ENCODE measurements at regions not wholly inside any gene's neighbourhood (a gene's known extent, or its start where the extent isn't known, plus 50 kb on each side); places are given as distances from the start of the nearest gene placed in this dataset.

DNA sequence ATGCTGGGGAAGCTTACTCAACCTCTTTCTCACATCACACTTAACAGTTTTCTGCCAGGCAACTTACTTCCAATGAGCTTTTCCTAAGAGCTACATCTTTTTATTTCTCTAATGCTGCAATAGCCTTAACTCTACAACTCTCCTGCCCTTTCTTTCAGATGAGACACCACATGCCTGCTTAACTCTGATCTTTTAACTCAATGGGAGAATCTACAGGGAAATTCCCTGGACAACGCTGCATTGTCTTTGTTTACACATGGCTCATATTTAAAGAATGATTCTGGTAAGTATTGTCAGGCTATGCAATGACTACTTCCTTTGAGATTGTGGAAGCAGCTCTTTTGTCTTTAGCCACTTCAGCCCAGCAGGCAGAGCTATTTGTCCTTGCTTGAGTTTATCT is 353.1 kb upstream of the BCHE start:
- DNase-seq: no peak
- Mint-ChIP-seq H3K36me3 (ENCODE audit: insufficient read depth in 2 of 2) (peaks cover 0 to 2% of the 10 kb centered on the region in 2 donors), H3K27ac (no peak overlapping the region), H3K27me3 (ENCODE audit: low read depth) (no peaks in the 10 kb centered on the region), H3K9me3 (peaks cover 5 to 12% of the 10 kb centered on the region in 2 donors), H3K4me3 (no peak overlapping the region), H3K4me1 (ENCODE audit: low read depth) (no peaks in the 10 kb centered on the region)
- ATAC-seq (replicated peaks in 1 of 2): no peak

DNA sequence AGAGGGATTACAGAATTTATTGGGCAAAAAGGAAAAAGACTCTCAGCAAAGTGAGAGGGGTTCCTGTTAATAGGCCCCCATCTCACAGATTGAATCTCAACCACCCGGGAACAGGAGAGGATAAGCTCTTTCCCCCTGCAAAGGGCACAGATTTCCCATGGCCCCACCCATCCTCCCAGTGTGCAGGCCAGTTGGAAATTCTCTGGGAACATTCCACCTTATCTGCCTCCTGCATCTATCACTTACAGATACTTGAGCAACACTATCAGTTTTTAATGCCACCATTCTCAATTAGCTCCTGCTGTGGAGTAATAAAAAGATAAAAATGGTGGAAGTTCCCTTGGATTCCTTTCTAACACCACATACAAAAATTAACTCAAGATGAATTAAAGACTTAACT is 350.0 kb upstream of the BCHE start:
- Mint-ChIP-seq H3K27me3 (ENCODE audit: low read depth) (no peaks in the 10 kb centered on the region), H3K36me3 (ENCODE audit: insufficient read depth in 2 of 2) (peaks cover 0 to 2% of the 10 kb centered on the region in 2 donors), H3K4me1 (ENCODE audit: low read depth) (no peaks in the 10 kb centered on the region), H3K9me3 (peaks cover 5 to 10% of the 10 kb centered on the region in 2 donors), H3K27ac (no peak overlapping the region), H3K4me3 (no peak overlapping the region)
- DNase-seq (no peak), ATAC-seq (replicated peaks in 1 of 2) (no peak)

DNA sequence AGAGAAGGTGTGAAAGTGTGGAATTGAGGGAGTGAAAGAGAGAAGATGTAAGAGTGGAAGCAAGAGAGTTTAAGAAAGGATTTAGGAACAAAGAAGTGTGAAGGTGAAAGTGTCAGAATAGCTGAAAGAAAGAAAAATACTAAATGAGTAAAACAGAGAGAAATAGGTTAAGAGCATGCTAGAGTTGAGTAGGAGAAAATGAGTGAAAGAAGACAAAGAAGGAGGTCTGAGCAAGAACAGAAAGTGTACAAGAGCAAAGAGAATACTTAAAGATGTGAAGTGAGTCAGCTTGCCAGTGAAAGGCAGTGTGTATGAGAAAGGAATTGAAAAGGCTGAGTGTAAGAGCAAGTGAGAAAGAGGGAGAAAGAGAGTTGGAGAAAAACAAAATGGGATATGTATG is 348.8 kb upstream of the BCHE start:
- Mint-ChIP-seq H3K4me1 (ENCODE audit: low read depth) (no peaks in the 10 kb centered on the region), H3K27me3 (ENCODE audit: low read depth) (no peaks in the 10 kb centered on the region), H3K9me3 (peaks cover 5 to 10% of the 10 kb centered on the region in 2 donors), H3K36me3 (ENCODE audit: insufficient read depth in 2 of 2) (peaks cover 0 to 2% of the 10 kb centered on the region in 2 donors), H3K27ac (no peak overlapping the region), H3K4me3 (no peak overlapping the region)
- ATAC-seq (replicated peaks in 1 of 2) (no peak), DNase-seq (no peak)

DNA sequence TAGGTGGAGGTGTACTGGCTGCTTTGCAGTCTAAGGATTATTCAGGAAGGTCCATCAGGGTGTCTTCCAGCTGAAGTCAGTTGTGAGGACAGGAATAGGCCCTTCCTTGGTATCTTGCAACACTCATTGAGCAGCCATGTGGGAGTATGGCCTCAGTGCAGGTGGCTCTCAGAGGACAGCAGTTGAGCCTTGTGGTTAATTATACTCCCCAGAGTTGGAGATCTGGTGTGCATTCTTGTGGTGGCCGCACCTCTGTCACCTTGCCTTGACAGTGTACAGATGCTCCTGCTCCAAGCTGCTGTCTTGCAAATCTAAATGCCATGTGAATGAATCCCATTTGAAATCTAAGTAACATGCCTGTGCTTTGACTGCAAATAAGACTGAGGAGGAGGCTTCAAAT is 339.9 kb upstream of the BCHE start:
- Mint-ChIP-seq H3K36me3 (ENCODE audit: insufficient read depth in 2 of 2) (no peaks in the 10 kb centered on the region), H3K4me1 (ENCODE audit: low read depth) (no peaks in the 10 kb centered on the region), H3K4me3 (no peak overlapping the region), H3K27me3 (ENCODE audit: low read depth) (no peaks in the 10 kb centered on the region), H3K27ac (no peak overlapping the region), H3K9me3 (peaks cover 0 to 3% of the 10 kb centered on the region in 2 donors)
- ATAC-seq (replicated peaks in 1 of 2): no peak
- DNase-seq: no peak

DNA sequence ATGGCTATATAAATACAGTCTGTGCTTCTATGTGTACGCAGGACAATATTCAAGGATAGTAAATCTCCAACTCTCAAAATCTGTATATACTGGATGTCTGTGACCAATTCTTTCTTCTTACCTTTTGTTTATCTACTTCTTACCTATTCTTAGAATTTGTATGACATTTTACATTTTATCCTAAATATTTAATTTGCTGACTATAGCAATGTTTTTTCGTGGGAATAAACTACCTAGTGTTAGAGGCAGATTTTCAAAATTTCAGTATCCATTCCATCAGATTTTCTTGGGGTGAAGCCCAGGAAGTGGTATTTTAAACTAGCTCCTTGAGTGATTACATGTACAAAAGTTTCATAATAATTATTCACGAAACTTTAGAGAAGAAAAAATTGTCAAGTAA is 334.5 kb upstream of the BCHE start:
- Mint-ChIP-seq H3K4me3 (no peak overlapping the region), H3K36me3 (ENCODE audit: insufficient read depth in 2 of 2) (no peaks in the 10 kb centered on the region), H3K9me3 (peaks cover 3 to 8% of the 10 kb centered on the region in 2 donors), H3K27ac (no peak overlapping the region), H3K27me3 (ENCODE audit: low read depth) (no peaks in the 10 kb centered on the region), H3K4me1 (ENCODE audit: low read depth) (no peaks in the 10 kb centered on the region)
- DNase-seq (no peak), ATAC-seq (replicated peaks in 1 of 2) (no peak)

DNA sequence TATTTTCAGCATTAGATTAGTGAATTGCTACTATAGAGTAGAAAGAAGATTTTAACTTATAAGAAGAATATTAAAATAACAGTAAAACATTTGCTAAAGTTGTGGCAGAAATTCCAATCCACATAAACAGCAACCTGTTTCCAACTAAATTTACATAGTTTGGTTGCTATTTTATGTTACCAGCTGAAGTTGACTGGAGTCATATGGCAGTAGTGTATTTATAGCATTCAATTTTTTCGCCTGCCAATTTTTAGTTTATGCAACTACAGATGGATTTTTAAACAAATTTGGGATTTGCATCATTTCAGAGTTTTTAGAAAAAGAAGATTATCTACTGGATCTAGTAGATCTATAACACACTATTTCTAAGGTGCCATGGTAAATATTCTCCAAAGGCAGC is 332.5 kb upstream of the BCHE start:
- Mint-ChIP-seq H3K27me3 (ENCODE audit: low read depth) (no peaks in the 10 kb centered on the region), H3K27ac (no peak overlapping the region), H3K36me3 (ENCODE audit: insufficient read depth in 2 of 2) (no peaks in the 10 kb centered on the region), H3K4me1 (ENCODE audit: low read depth) (no peaks in the 10 kb centered on the region), H3K4me3 (no peak overlapping the region), H3K9me3 (peaks cover 8 to 12% of the 10 kb centered on the region in 2 donors)
- ATAC-seq (replicated peaks in 1 of 2) (no peak), DNase-seq (no peak)

DNA sequence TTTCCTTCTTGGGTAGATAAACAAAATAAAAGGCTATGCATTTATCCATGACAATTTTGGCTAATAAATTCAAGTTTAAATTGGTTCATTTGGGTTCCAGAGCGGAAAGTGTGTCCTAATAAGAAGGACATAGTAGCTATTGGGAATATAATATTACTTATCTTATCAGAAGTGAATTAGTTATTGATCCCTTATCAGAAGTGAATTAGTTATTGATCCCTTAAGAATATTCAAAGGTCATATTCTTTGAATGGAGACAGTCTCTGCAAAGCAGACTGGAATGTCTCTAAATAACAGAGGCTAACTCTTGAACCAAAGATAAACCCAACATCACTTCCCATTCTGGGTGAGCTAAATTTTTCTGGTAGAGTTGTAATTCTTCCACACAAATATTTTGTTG is 290.7 kb upstream of the BCHE start:
- no peak overlapping the region for H3K4me3 Mint-ChIP-seq
- no peaks in the 10 kb centered on the region for H3K36me3 Mint-ChIP-seq (ENCODE audit: insufficient read depth in 2 of 2)
- no peak overlapping the region for H3K27ac Mint-ChIP-seq
- DNase-seq (no peak), ATAC-seq (replicated peaks in 1 of 2) (no peak)
- H3K27me3 Mint-ChIP-seq (ENCODE audit: low read depth): no peaks in the 10 kb centered on the region
- H3K9me3 Mint-ChIP-seq: peaks cover 0 to 10% of the 10 kb centered on the region in 2 donors
- H3K4me1 Mint-ChIP-seq (ENCODE audit: low read depth): no peaks in the 10 kb centered on the region

DNA sequence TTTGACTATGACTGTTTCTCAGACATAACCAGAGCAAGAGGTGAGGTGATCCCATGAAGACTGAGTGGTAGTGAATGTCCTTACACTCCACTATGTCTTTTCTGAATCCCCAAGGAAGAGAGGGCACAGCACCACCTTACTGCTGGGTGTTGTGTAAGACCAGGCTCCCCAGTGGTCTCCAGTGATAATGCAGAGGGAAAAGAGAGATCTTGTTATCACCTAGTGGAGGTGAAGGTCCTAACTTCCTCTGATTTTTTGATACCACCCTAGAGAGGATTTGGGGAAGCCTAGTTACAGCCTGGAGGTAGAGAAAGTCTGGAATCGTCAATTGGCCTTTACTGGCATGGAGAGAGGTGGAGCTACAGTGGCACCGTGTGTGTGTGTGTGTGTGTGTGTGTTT is 288.0 kb upstream of the BCHE start:
- Mint-ChIP-seq H3K4me3 (no peak overlapping the region), H3K9me3 (peaks cover 5 to 6% of the 10 kb centered on the region in 2 donors), H3K36me3 (ENCODE audit: insufficient read depth in 2 of 2) (no peaks in the 10 kb centered on the region), H3K27ac (no peak overlapping the region), H3K4me1 (ENCODE audit: low read depth) (no peaks in the 10 kb centered on the region), H3K27me3 (ENCODE audit: low read depth) (no peaks in the 10 kb centered on the region)
- DNase-seq (no peak), ATAC-seq (replicated peaks in 1 of 2) (no peak)

DNA sequence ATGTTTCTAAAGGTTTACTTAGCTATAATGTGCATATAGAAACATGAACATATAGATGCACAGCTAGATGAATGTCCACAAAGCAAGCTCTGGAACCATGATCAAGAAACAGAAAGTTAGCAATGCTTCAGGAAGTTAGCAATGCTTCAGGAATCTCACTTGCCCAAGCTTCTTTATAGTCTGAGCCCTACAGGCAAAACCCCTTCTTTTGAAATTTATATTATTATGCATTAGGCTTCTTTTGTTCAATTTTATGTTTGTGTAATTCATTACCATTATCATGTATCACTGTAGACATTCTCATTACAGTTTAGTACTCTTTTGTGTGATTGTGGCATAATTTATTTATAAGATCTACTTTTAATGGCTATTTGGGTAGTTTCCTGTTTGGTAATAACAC is 286.4 kb upstream of the BCHE start:
- H3K4me3 Mint-ChIP-seq: no peak overlapping the region
- DNase-seq: no peak
- no peaks in the 10 kb centered on the region for H3K4me1 Mint-ChIP-seq (ENCODE audit: low read depth)
- no peaks in the 10 kb centered on the region for H3K36me3 Mint-ChIP-seq (ENCODE audit: insufficient read depth in 2 of 2)
- H3K27ac Mint-ChIP-seq: no peak overlapping the region
- peaks cover 5 to 6% of the 10 kb centered on the region in 2 donors for H3K9me3 Mint-ChIP-seq
- no peaks in the 10 kb centered on the region for H3K27me3 Mint-ChIP-seq (ENCODE audit: low read depth)
- no peak for ATAC-seq (replicated peaks in 1 of 2)

DNA sequence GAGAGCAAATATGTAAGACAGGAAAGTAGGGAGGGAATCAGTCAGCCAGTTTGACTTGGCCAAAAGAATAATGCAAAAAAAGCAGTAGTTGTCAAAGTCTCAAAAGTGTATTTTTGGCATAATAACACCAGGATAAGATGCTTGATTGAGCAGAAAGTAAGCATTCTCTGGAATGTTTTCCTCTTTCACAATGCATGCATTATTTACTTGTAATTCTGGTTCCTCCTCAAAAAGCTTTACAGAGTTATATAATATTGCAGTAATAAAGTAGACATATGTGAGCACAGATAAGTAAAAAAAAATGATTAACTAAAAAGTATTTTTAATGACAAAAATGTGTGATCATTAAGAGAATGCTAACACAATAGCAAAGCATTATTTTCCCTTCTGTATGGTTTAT is 285.9 kb upstream of the BCHE start:
- DNase-seq: no peak
- H3K9me3 Mint-ChIP-seq: peaks cover 5 to 8% of the 10 kb centered on the region in 2 donors
- H3K27ac Mint-ChIP-seq: no peak overlapping the region
- H3K36me3 Mint-ChIP-seq (ENCODE audit: insufficient read depth in 2 of 2): no peaks in the 10 kb centered on the region
- no peaks in the 10 kb centered on the region for H3K27me3 Mint-ChIP-seq (ENCODE audit: low read depth)
- no peak for ATAC-seq (replicated peaks in 1 of 2)
- no peak overlapping the region for H3K4me3 Mint-ChIP-seq
- H3K4me1 Mint-ChIP-seq (ENCODE audit: low read depth): no peaks in the 10 kb centered on the region

DNA sequence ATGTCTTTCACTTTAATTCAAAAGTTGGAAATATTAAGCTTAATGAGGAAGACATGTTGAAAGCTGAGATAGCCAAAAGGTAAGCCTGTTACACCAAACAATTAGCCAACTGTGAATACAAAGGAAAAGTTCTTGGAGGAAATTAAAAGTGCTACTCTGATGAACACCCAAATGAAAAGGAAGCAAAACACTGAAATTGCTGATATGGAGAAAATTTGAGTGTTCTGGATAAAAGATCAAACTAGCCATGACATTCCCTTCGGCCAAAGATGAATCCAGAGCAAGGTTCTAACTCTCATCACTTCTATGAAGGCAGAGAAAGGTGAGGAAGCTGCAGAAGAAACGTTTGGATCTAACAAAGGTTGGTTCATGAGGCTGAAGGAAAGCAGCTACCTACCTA is 280.8 kb upstream of the BCHE start:
- Mint-ChIP-seq H3K36me3 (ENCODE audit: insufficient read depth in 2 of 2) (no peaks in the 10 kb centered on the region), H3K27ac (no peak overlapping the region), H3K27me3 (ENCODE audit: low read depth) (no peaks in the 10 kb centered on the region), H3K4me1 (ENCODE audit: low read depth) (no peaks in the 10 kb centered on the region), H3K4me3 (no peak overlapping the region), H3K9me3 (peaks cover 5 to 6% of the 10 kb centered on the region in 2 donors)
- DNase-seq (no peak), ATAC-seq (replicated peaks in 1 of 2) (no peak)

DNA sequence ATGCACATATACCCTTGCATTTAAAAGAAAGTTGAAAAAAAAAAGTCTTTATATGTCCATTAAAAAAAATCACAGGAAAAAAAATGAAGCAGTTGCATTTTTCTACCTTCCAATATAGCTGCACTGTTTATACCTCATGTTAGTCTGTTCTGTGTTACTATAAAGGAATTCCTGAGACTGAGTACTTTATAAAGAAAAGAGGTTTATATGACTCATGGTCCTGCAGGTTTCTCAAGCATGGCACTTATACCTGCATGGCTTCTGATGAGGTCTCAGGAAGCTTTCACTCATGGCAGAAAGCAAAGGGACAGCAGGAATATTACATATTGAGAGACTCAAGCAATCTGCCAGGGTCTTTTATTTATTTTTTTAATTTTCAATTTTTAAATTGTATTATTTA is 277.2 kb upstream of the BCHE start:
- peaks cover 0 to 2% of the 10 kb centered on the region in 2 donors for H3K36me3 Mint-ChIP-seq (ENCODE audit: insufficient read depth in 2 of 2)
- ATAC-seq (replicated peaks in 1 of 2): no peak
- peaks cover 2 to 7% of the 10 kb centered on the region in 2 donors for H3K9me3 Mint-ChIP-seq
- H3K4me3 Mint-ChIP-seq: no peak overlapping the region
- DNase-seq: no peak
- H3K27me3 Mint-ChIP-seq (ENCODE audit: low read depth): no peaks in the 10 kb centered on the region
- H3K4me1 Mint-ChIP-seq (ENCODE audit: low read depth): no peaks in the 10 kb centered on the region
- no peak overlapping the region for H3K27ac Mint-ChIP-seq

DNA sequence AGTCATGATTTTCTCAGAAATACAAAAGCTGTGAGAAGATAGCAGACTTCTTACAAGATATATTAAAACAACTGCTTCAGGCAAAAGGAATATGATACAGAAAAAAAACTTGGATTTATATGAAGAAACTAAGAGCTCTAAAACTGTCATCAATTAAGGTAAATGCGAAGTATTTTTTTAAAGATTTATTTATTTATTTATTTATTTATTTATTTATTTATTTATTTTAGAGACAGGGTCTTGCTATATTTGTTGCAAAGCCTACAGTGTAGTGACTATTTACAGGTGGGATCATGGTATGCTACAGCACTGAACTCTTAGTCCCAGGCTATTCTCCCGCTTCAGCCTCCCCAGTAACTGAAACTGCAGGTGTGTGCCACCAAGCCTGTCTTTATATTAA is 274.3 kb upstream of the BCHE start:
- Mint-ChIP-seq H3K36me3 (ENCODE audit: insufficient read depth in 2 of 2) (peaks cover 0 to 2% of the 10 kb centered on the region in 2 donors), H3K4me3 (no peak overlapping the region), H3K4me1 (ENCODE audit: low read depth) (no peaks in the 10 kb centered on the region), H3K27ac (no peak overlapping the region), H3K27me3 (ENCODE audit: low read depth) (no peaks in the 10 kb centered on the region), H3K9me3 (peaks cover 4 to 5% of the 10 kb centered on the region in 2 donors)
- DNase-seq (no peak), ATAC-seq (replicated peaks in 1 of 2) (no peak)

DNA sequence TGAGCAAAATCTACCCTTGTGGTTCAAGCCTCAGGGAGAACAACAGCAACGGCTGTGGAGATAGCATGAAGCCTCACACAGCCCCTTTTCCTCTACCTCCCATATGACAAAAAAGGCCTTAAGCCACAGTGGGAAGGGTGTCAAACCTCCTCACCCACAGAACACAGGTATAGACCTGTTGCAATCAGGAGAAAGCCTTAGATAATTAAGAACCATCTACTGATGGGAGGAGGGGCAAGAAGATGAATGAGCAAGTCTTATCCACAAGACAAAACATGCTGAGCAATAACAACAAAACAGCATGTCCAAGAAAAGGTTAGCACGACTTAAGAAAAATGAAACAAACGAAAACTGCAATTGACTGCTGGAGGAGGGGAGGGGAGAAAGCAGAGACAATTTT is 272.9 kb upstream of the BCHE start:
- ATAC-seq (replicated peaks in 1 of 2) (no peak), DNase-seq (no peak)
- Mint-ChIP-seq H3K4me1 (ENCODE audit: low read depth) (no peaks in the 10 kb centered on the region), H3K36me3 (ENCODE audit: insufficient read depth in 2 of 2) (peaks cover 0 to 2% of the 10 kb centered on the region in 2 donors), H3K4me3 (no peak overlapping the region), H3K27me3 (ENCODE audit: low read depth) (no peaks in the 10 kb centered on the region), H3K27ac (no peak overlapping the region), H3K9me3 (peaks cover 4 to 5% of the 10 kb centered on the region in 2 donors)
